Activated B cell treated with CpG ODN at 0.5 μM for 24 hours (primary cell): ENCODE measurements at regions not wholly inside any gene's neighbourhood (a gene's known extent, or its start where the extent isn't known, plus 50 kb on each side); places are given as distances from the start of the nearest gene placed in this dataset.

ENCODE experiments used
- ATAC-seq: fragments of 200-7000 bp; cut with Tn5 transposase; one replicate; pipeline ENCODE4 v1.10.0; 2021; ENCODE audit warnings: low read depth, mild to moderate bottlenecking, moderate library complexity
- CTCF ChIA-PET: fragments of 350-600 bp; sonication (Branson Sonifier 250); formaldehyde crosslinking; loops from one replicate; lab custom pipeline; 2021; ENCODE audit warnings: antibody characterized with exemption; lab: Charles Lee
- POLR2A ChIA-PET: fragments of 350-600 bp; sonication (Branson Sonifier 250); formaldehyde crosslinking; loops from one replicate; lab custom pipeline; 2021; ENCODE audit warnings: antibody characterized with exemption; lab: Charles Lee
- DNase-seq: peaks from one replicate; pipeline ENCODE4 v3.0.0; 2022
- H3K27ac Mint-ChIP-seq: one replicate; pipeline ENCODE4 v1.8.0; 2020; ENCODE audit warnings: mixed read lengths
- H3K27me3 Mint-ChIP-seq: one replicate; pipeline ENCODE4 v1.8.0; 2021; ENCODE audit warnings: mixed read lengths
- H3K36me3 Mint-ChIP-seq: one replicate; pipeline ENCODE4 v1.8.0; 2021; ENCODE audit warnings: low read depth, mixed read lengths
- H3K4me1 Mint-ChIP-seq: one replicate; pipeline ENCODE4 v1.8.0; 2021; ENCODE audit warnings: mixed read lengths
- H3K4me3 Mint-ChIP-seq: one replicate; pipeline ENCODE4 v1.8.0; 2020; ENCODE audit warnings: mild to moderate bottlenecking, mixed read lengths
- H3K9me3 Mint-ChIP-seq: one replicate; pipeline ENCODE4 v1.8.0; 2020; ENCODE audit warnings: mixed read lengths
- intact Hi-C: fragments of 100-400 bp; cut with micrococcal nuclease; formaldehyde crosslinking; loops from one replicate; pipeline ENCODE4 v1.15.1; 2024
- TF ChIP-seq, protein P1 (sequence below): fragments of 200-600 bp; IDR thresholded peaks from one replicate; pipeline ENCODE4 v1.8.0; 2022; ENCODE audit warnings: antibody characterized with exemption, mild to moderate bottlenecking

DNA sequence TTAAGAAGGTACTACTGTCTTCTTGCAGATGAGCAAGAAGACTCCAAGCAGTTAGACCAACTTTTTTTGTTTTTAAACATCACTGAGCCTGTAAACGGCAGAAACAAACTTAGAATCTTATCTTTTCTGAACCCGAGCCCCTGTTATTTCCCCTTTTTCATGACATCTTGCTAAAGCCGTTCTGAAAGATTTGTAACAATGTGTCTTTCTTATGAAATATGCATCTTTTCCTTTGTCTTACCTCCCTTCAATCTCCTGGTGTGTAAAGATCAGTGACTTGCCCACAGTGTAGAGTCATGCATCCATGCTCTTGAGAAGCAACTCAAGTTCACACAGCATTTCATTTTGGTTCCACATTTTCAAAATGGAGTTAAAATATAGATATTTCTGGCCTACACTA lies 288.8 kb upstream of the CELF4 start:
- Mint-ChIP-seq H3K27me3 (no peaks in the 10 kb centered on the region), H3K4me1 (no peaks in the 10 kb centered on the region), H3K9me3 (peaks cover 19% of the 10 kb centered on the region), H3K36me3 (no peaks in the 10 kb centered on the region), H3K4me3 (no peak overlapping the region), H3K27ac (no peak overlapping the region)
- POLR2A ChIA-PET = no interaction called here
- intact Hi-C loops = no loop called here
- CTCF ChIA-PET = no interaction called here
- DNase-seq = no peak
- ATAC-seq = no peak
- TF ChIP-seq, protein P1, sequence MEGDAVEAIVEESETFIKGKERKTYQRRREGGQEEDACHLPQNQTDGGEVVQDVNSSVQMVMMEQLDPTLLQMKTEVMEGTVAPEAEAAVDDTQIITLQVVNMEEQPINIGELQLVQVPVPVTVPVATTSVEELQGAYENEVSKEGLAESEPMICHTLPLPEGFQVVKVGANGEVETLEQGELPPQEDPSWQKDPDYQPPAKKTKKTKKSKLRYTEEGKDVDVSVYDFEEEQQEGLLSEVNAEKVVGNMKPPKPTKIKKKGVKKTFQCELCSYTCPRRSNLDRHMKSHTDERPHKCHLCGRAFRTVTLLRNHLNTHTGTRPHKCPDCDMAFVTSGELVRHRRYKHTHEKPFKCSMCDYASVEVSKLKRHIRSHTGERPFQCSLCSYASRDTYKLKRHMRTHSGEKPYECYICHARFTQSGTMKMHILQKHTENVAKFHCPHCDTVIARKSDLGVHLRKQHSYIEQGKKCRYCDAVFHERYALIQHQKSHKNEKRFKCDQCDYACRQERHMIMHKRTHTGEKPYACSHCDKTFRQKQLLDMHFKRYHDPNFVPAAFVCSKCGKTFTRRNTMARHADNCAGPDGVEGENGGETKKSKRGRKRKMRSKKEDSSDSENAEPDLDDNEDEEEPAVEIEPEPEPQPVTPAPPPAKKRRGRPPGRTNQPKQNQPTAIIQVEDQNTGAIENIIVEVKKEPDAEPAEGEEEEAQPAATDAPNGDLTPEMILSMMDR = no peak

DNA sequence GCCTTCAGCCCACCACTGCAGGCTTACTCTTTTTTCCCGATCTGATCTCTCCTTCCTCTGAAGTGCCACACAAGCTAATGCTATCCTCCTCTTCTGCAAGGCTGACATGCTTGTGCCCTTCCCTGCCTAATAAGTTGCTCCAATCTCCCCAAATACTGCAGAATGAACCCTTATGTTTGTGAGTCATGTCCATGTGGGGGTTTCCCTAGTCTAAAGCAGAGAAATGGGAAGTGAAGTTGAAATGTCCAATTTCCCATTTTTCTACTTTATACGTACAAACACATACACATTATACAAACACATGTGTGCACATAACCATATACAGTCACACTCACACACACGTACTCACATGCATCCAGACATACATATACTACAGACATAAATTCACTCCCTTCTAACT lies 288.1 kb upstream of the CELF4 start:
- Mint-ChIP-seq H3K4me3 (no peak overlapping the region), H3K27me3 (no peaks in the 10 kb centered on the region), H3K27ac (no peak overlapping the region), H3K9me3 (peaks cover 17% of the 10 kb centered on the region), H3K4me1 (no peaks in the 10 kb centered on the region), H3K36me3 (no peaks in the 10 kb centered on the region)
- TF ChIP-seq, protein P1 = no peak
- POLR2A ChIA-PET = no interaction called here
- DNase-seq (no peak), ATAC-seq (no peak)
- intact Hi-C loops = no loop called here
- CTCF ChIA-PET = no interaction called here

DNA sequence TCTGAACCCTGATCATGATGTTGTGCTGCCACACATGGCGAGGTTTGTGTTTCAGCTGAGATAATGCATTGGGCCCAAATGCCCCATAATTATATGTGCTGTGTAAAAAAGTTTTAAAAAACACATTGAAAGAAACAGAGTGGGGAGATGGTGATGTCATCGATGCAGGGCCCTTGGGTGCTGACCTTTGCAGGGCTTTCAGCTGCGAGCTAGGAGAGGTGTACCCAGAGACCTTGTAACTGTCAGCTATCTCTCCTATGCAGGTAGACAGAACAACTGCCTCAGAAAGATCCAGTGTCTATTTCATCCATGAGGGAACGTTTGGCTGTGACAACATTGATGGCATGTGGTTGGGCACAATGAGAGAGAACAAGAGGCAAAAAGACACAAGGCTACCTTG lies 286.9 kb upstream of the CELF4 start:
- no peak for ATAC-seq
- Mint-ChIP-seq H3K4me1 (no peaks in the 10 kb centered on the region), H3K4me3 (no peak overlapping the region), H3K36me3 (no peaks in the 10 kb centered on the region), H3K9me3 (peaks cover 16% of the 10 kb centered on the region), H3K27ac (no peak overlapping the region), H3K27me3 (no peaks in the 10 kb centered on the region)
- TF ChIP-seq, protein P1 = no peak
- POLR2A ChIA-PET = no interaction called here
- CTCF ChIA-PET = no interaction called here
- intact Hi-C loops = no loop called here
- DNase-seq = no peak

DNA sequence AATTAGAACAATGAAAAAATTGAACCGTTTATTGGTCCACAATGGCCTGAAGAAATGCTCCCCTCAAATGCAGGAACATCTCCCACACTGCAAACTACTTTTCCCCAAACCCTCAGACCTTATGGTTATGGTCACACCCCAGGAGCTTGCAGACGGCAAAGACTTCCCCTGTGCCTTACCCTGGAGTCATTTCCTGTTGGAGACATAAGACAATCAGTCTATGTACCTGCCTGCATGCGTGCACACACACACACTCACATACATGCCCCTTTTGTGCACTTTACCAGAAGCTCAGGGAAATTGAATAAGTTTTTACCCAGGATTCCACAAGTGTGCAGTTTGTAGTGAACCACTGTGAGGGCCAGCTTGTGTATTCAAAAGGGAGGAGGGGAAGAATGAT lies 281.9 kb upstream of the CELF4 start:
- no peak for ATAC-seq
- H3K9me3 Mint-ChIP-seq = no peaks in the 10 kb centered on the region
- DNase-seq = no peak
- H3K27ac Mint-ChIP-seq = no peak overlapping the region
- H3K4me1 Mint-ChIP-seq = no peaks in the 10 kb centered on the region
- no peaks in the 10 kb centered on the region for H3K36me3 Mint-ChIP-seq
- CTCF ChIA-PET = no interaction called here
- TF ChIP-seq, protein P1 = no peak
- no peaks in the 10 kb centered on the region for H3K27me3 Mint-ChIP-seq
- POLR2A ChIA-PET = no interaction called here
- intact Hi-C loops = no loop called here
- no peak overlapping the region for H3K4me3 Mint-ChIP-seq

DNA sequence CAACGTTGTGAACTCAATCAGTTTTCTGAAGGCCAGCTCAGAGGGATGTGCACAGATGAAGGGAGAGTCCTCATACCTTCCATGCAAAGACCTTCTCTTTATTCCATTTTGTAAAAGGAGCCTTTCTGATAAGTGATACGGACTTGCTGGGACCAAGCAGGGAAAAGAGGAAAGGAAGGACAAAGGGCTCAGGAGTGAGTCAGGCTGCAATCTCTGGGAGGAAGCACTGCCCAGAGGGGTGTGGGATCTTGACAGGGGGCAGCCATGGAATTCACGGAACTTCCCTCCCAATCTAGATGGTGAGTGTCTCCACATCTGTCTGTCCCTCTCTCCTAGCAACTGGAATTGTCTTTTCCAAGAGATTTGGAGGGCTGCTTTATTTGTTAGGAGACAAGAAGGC lies 281.4 kb upstream of the CELF4 start:
- ChIA-PET POLR2A (no interaction called here), CTCF (no interaction called here)
- Mint-ChIP-seq H3K27me3 (no peaks in the 10 kb centered on the region), H3K36me3 (no peaks in the 10 kb centered on the region), H3K4me1 (no peaks in the 10 kb centered on the region), H3K27ac (no peak overlapping the region), H3K4me3 (no peak overlapping the region), H3K9me3 (no peaks in the 10 kb centered on the region)
- TF ChIP-seq, protein P1 = no peak
- ATAC-seq (no peak), DNase-seq (no peak)
- intact Hi-C loops = no loop called here
